ENCODE measurements at regions not wholly inside any gene's neighbourhood (a gene's known extent, or its start where the extent isn't known, plus 50 kb on each side); places are given as distances from the start of the nearest gene placed in this dataset.

GRCh38 chr1:58154256-58154655 lies 392.3 kb downstream of the OMA1 start:
- FAIRE-seq: no peak

GRCh38 chr1:58152697-58153096 lies 393.8 kb downstream of the OMA1 start:
- FAIRE-seq: no peak
- DNase-seq (ENCODE audit: insufficient read length, low spot score): no peak

More at GRCh38 chr1:58154256-58154655, 392.3 kb downstream of the OMA1 start:
- no peak for DNase-seq (ENCODE audit: insufficient read length, low spot score)

GRCh38 chr1:58149271-58149812 lies 397.2 kb downstream of the OMA1 start:
- FAIRE-seq (no peak), DNase-seq (ENCODE audit: insufficient read length, low spot score) (no peak)

DNA sequence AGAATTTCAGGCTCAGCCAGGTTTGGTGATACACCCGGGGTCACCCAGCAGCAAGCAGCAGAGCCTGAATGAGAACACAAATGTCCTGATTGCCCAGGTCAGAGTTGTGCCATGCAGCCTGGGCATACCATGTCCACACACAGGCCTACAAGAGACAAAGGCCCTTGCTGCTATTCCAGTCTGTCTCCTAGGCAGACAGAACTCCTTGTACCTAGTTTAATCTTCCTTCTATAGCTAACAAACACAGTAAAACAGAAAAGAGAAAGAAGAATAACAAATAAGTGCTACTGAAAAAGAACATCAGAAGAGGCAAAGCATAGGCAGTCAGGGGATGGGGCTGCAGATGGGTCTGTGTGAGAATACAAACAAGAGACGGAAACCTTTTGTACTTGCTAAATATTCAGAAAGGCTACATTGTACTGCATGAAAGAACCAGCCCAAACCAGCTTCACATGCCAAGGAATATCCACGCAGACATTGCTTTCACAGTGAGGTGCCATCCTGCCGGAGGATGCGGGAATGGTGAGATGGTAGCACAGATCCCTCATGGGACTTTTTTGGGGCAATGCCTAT lies 401.7 kb downstream of the OMA1 start:
- no peak for DNase-seq (ENCODE audit: insufficient read length, low spot score)
- no peak for FAIRE-seq

- DNase-seq (ENCODE audit: insufficient read length, low spot score): no peak
- no peak for FAIRE-seq
Measured at GRCh38 chr1:58143972-58144697, 402.4 kb downstream of the OMA1 start.

- DNase-seq (ENCODE audit: insufficient read length, low spot score): no peak
- no peak for FAIRE-seq
Measured at GRCh38 chr1:58136387-58136786, 410.1 kb downstream of the OMA1 start.

DNA sequence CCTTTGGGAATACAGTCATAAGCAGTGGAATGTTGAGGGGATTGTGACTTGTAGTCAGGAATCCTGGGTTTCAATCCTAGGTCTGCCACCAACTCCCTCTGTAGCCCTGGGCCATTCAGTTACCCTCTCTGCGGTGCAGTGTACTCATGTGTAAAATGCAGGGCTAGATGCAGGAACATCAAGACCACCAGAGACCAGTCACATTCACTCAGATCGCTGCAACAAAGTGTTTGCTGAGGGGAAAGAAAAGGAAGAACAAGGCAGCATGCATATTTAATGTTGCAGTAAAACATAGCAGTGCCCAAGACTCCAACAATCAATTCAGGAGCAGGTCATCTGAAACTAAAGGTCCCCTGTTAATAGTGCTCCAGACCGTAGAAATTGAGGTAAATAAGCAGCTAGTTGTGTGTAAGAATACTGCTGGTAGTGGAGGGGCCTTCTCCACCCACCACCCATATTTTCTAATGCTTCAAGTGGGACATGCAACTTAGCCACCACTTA lies 410.7 kb downstream of the OMA1 start:
- FAIRE-seq (no peak), DNase-seq (ENCODE audit: insufficient read length, low spot score) (no peak)

GRCh38 chr1:58133562-58133961 lies 413.0 kb downstream of the OMA1 start:
- FAIRE-seq: no peak

GRCh38 chr1:58123051-58123450 lies 423.5 kb downstream of the OMA1 start:
- FAIRE-seq: no peak
- no peak for DNase-seq (ENCODE audit: insufficient read length, low spot score)

More at GRCh38 chr1:58133562-58133961, 413.0 kb downstream of the OMA1 start:
- no peak for DNase-seq (ENCODE audit: insufficient read length, low spot score)

DNA sequence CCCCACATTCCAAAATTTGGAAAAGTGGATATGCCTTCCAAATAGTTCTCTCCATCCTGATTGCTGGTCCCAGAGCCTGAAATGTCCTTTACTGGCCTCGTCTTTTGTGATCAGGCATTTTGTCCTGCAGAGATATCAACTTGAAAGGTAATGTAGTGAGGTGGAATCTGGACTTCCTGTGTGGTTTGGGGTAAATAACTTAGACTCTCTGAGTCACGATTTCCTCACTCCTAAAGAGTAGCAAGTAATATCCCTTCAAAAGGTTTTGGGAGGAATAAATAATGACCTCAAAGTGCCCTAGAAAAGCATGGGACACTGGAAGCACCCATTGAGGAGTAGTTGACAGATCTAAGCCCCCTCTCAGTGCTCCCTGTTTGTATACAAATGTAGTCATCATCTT lies 426.6 kb downstream of the OMA1 start:
- DNase-seq (ENCODE audit: insufficient read length, low spot score): no peak
- FAIRE-seq: no peak

DNA sequence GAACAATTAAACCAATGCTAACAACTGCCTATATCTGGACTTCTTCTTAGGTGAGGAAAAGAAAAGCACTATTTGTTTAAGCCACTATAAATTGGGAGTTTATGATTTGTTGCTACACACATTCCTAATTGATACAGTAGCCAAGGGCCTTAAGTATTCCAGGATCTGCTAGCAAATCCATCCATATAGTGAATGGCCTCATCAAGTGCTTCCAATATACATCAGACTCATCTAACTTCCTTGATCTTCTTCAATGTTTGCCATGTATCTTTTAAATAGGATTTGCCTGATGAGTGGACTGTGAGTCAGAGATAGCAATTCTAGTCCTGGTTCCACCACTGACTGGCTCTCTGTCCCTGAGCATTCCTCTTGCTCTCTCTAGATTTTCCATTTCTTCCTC lies 430.2 kb downstream of the OMA1 start:
- FAIRE-seq (no peak), DNase-seq (ENCODE audit: insufficient read length, low spot score) (no peak)

- no peak for DNase-seq (ENCODE audit: insufficient read length, low spot score)
- FAIRE-seq: no peak
Measured at GRCh38 chr1:58109646-58110200, 436.8 kb downstream of the OMA1 start.

DNA sequence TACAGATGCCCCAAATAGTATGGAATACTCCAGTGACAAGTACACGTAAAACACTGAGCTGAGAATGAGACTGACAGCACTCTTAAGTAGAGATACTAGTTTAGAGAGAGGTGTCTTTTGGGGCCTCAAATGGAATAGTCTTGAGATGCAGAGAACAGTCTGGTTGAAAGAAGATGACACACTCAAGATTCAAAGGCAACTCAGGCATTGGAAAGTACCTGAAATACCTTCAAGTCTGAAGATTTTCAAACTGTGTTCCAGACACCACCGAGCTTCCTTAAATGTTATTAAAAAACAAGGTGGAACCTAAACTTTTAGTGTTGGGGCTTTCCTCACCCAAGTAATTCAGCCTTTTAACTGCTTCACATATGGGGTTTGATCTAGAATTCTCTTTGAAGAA lies 437.7 kb downstream of the OMA1 start:
- no peak for FAIRE-seq
- DNase-seq (ENCODE audit: insufficient read length, low spot score): no peak

- DNase-seq (ENCODE audit: insufficient read length, low spot score) (no peak), FAIRE-seq (no peak)
Measured at GRCh38 chr1:58107943-58108342, 438.6 kb downstream of the OMA1 start.

DNA sequence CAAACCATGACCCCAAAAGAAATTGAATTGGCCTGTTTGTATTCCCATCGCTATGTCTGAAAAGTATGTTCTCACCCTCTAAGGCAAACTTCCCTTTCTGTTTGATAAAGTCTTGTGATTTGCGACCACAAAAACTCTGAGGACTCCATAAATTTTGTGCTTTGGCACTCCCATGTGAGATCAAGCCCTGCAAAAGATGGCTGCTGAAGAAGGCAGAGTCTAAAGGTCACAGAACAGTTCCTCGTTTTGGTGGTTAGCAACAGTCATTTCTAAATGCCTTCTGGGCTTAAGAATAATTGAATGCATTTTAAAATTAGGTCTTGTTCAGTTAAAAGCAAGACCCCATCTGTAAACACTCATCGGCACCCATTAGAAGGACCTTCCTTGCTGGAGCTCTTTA lies 441.6 kb downstream of the OMA1 start:
- FAIRE-seq (no peak), DNase-seq (ENCODE audit: insufficient read length, low spot score) (no peak)

DNA sequence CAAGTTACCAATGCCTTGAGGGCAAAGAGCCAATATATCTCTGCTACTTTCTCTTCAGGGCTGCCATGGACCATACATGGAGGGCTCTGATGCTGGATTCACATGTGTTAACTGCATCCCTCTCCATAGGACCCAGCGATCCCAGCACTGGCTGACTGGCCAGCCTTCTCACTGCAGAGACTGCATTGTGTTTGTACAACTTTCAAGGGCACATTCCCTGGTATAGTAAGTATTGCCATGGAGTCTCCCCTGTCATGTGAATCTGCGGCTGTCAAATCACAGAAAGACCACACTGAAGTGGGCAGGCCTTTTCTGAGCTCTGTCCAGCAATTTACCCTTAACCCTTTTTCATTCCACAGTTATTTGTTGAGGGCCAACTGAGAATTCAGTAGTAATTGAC lies 449.8 kb downstream of the OMA1 start:
- DNase-seq (ENCODE audit: insufficient read length, low spot score) (no peak), FAIRE-seq (no peak)

DNA sequence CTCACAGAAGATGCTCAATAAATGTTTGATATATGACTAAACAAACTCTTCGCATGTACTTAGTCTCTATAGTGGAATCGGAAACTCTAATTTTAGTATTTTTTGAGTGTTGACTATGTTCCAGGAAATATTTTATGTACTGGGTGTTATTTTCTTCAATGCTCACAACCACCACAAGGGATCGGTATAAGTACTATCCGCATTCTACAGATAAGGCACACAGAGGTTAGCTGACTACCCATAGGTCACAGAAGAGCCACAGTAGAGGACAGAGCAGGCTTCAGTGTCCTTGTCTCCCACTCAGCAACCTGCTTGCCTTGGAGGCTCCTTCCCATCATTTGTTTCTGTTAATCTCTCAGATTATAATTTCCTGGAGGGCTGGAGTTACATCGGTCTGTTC lies 451.3 kb downstream of the OMA1 start:
- no peak for FAIRE-seq
- DNase-seq (ENCODE audit: insufficient read length, low spot score): no peak

DNA sequence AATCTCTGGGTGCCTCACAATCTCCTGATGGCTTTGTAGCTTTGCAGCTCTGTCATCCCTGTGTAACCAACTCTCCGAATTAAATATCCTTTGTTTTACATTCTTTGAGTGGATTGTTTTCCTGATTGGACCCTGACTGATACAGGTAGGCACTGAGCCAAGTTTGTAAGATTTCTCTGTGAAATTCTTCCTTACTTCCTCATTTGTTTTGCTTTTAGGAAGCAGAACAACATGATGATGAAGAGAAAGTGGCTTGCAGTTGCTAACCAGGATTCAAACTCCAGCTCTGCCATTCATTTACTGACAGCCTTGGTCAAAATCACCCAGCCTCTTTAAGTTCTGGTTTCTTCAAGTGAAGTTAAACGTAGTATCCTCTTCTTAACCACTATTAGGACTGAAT lies 452.3 kb downstream of the OMA1 start:
- FAIRE-seq (no peak), DNase-seq (ENCODE audit: insufficient read length, low spot score) (no peak)

GRCh38 chr1:58090640-58091039 lies 455.9 kb downstream of the OMA1 start:
- DNase-seq (ENCODE audit: insufficient read length, low spot score) (no peak), FAIRE-seq (no peak)

DNA sequence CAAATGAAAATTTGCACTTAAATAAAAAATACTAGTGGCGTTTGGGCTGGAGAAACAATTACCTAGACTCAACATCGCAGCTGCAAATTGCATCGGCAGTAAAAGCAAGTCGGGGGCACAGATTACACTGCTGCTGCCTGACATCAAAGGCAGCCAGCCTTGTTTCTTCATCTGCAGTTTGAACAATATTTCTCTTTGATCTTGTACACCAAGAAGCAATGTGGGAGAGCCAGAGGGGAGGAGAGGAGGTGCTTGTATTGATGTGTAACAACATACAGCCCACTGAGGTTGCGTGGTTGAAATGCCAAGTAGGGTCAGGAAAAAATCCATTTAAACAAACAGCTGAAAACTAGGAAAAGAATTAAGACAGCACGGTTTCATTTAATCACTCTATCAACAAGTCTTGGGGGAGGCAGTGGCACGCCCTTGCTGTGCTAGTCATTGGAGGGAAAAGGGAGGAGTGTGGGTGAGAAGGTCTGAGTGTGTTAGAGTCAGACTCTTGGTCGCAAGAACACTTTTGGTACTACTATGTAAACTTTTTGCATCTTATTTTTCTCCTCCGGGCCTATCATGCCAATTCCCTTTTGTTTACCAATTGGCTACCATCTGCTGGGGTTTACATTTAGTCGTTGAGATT lies 456.5 kb downstream of the OMA1 start:
- no peak for DNase-seq (ENCODE audit: insufficient read length, low spot score)

DNA sequence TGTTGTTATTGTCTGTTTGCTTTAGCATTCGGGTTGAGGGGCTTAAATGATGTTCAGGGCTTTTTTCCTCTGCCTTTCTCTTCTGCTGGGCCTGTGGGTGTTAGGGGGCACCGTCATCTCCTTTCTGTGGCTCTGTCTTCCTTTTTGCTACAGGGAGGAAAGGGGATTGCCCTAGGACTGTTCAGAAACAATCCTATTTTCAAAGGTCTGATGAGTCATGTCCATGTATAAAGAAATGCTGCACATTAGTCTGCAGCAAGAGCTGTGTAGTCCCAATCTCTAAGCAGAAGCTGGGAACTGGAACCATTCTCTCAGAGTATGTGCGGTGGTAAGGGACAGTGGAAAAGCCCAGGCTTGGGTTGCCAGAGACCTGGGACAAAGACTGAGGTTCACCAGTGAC lies 462.3 kb downstream of the OMA1 start:
- FAIRE-seq (no peak), DNase-seq (ENCODE audit: insufficient read length, low spot score) (no peak)

More for the DNA sequence above, 456.5 kb downstream of the OMA1 start:
- FAIRE-seq: no peak
